Spleen (tissue), 7 donors: ENCODE measurements at regions not wholly inside any gene's neighbourhood (a gene's known extent, or its start where the extent isn't known, plus 50 kb on each side); places are given as distances from the start of the nearest gene placed in this dataset.

Experiments used
- POLR2AphosphoS5 ChIP-seq, 3 donors: sonication (generic); formaldehyde crosslinking; IDR thresholded peaks; one replicate each; pipeline ENCODE4 v1.5.1; 2017; ENCODE audit warnings: antibody characterized with exemption in 3 of 3
- TF ChIP-seq, protein P1 (sequence below), 11 experiments: fragments of 200-600 bp in 7 of 11; fragments of 450-650 bp in 4 of 11; sonication (generic) in 4 of 11; IDR thresholded peaks in 8 of 11; conservative IDR thresholded peaks in 3 of 11; 1 replicate in 7 of 11; 2 replicates in 4 of 11; pipeline versions ENCODE4 v1.4.0 to v1.8.0; 2016 to 2021; ENCODE audit warnings: antibody characterized with exemption in 11 of 11, inconsistent platforms in 4 of 11, mild to moderate bottlenecking in 1 of 11
- donor health status: DM: no; HTN: no; CAD: no; lungs with moderate emphysema.
- donor health status: DM: no; HTN: no; CAD: no.
- donor health status: DM: no; HTN: no; CAD: no.

GRCh38 chr3:74842649-74843048 is 228.2 kb upstream of the CNTN3 start:
- TF ChIP-seq, protein P1, sequence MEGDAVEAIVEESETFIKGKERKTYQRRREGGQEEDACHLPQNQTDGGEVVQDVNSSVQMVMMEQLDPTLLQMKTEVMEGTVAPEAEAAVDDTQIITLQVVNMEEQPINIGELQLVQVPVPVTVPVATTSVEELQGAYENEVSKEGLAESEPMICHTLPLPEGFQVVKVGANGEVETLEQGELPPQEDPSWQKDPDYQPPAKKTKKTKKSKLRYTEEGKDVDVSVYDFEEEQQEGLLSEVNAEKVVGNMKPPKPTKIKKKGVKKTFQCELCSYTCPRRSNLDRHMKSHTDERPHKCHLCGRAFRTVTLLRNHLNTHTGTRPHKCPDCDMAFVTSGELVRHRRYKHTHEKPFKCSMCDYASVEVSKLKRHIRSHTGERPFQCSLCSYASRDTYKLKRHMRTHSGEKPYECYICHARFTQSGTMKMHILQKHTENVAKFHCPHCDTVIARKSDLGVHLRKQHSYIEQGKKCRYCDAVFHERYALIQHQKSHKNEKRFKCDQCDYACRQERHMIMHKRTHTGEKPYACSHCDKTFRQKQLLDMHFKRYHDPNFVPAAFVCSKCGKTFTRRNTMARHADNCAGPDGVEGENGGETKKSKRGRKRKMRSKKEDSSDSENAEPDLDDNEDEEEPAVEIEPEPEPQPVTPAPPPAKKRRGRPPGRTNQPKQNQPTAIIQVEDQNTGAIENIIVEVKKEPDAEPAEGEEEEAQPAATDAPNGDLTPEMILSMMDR (IDR thresholded peaks at IDR 0.05 in 8 of 11, conservative IDR thresholded peaks at IDR 0.05 in 3 of 11), result no peak
- no peak for TF ChIP-seq POLR2AphosphoS5 (IDR thresholded peaks at IDR 0.05)
